ENCODE measurements at regions not wholly inside any gene's neighbourhood (a gene's known extent, or its start where the extent isn't known, plus 50 kb on each side); places are given as distances from the start of the nearest gene placed in this dataset.

DNA sequence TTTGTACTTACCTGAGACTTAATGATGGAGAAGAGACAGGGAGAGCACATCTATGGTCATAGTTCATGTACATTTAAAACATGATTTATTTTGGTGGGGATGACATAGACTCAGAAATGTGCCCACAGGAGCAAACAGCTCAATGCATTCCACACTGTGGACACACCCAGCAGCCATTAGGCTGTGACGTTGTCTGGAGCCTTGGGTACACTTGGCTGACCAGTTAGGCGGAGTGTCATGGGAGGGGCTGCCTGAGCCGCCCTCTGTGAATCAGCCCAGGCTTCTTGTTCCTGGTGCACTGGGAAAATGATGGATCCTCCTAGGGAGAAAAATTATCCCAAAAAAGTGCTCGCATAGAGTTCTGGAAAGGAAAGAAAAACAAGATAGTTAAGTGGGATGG is 231.0 kb upstream of the GMDS start:
- TF ChIP-seq POLR2AphosphoS5 (IDR thresholded peaks at IDR 0.05; ENCODE audit: borderline replicate concordance, low read depth, low read length): no peak
- TF ChIP-seq EZH2 (IDR thresholded peaks at IDR 0.05): no peak
